ENCODE measurements at regions not wholly inside any gene's neighbourhood (a gene's known extent, or its start where the extent isn't known, plus 50 kb on each side); places are given as distances from the start of the nearest gene placed in this dataset.
"Not testable (repeated sequence)": the region's sequence is repeated elsewhere in the genome, so short reads cannot be mapped to it uniquely, and the experiment has no call there.

DNA sequence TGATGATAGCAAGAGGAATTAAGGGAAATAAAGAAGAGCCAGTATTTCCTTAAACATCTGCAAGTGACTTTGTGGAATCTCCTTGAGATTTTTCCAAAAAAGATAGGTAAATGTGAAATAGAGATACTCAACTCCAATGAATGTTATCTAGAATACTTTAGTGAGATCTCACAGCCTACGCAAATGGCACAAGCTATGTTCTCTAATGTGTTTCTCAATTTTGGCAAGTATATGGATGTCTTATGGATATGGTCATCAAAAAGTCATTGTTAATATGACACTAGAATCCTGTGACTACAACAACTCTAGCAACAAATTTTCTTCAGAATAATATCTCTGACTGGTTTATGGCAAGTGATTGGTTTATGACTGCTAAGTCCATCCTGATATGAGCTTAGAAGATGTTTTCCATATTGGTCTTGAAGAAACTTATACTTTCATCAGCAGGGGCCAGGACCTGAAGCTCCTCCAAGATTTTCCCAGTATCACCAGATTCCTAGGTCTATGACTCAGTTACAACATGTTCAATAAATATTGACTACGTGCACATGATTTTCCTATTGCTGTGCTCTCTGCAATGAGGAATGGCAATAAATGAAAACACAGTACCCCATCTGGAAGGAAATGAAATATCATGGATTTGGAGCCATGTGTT is 170.9 kb upstream of the THBS1 start:
- DNase-seq = no peak

DNA sequence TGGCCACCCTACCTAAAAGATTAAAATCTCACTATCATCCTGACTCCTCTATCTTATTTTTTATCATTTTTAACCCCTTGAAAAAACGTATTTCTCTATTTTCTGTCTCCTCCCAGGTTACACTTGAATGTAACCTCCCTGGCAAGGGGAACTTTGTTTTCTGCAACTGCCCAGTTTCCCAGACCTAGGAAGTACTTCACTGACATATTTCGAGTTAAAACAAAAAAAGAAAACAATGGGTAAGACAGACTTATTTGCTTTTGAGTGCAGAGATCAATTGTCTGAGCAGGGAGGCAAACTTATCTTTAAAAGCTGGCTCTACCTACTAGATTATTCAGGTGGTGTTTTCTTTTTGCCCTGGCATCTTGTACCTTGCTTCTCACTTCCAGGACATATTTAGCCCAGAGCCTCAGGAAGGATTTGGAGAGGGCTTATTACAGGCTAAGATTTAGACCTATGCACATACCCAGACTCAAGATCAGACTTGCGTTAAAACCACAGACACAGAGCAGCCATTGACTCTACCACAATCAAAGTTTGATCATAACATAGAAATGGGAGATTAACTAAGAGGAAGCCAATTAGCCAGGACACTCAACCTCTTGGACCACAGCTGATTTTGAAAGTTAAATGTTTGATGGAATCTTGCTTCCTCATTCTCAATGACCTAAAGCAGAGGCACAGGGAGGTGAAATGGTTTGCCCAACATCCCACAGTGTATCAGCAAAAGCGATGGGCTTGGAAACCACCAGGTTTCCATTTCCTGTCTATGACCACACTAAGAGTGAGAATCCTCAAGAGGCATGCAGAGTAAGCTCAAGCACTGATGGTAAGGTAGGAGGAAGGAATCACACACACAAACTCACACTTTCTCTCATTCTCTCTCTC is 169.5 kb upstream of the THBS1 start:
- peak; percentile 23 for DNase-seq

DNA sequence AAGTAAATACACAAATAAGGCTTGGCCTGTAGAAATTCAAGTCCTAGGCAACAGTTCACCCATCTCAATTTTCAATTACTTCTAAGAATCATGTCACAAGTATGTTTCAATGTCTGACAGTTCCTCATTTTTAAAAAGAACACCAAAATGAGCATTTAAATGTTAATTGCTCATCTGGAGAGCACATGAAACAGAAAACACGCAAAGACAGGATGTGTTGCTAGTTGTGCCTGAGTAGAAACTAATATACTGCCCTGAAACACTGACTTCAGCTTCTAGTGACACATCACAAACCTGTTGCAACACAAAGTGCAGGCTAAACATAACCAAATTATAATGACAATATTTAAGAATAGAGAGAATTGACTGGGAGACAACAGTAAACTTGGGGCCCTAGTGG is 167.3 kb upstream of the THBS1 start:
- peak; percentile 90 for DNase-seq

DNA sequence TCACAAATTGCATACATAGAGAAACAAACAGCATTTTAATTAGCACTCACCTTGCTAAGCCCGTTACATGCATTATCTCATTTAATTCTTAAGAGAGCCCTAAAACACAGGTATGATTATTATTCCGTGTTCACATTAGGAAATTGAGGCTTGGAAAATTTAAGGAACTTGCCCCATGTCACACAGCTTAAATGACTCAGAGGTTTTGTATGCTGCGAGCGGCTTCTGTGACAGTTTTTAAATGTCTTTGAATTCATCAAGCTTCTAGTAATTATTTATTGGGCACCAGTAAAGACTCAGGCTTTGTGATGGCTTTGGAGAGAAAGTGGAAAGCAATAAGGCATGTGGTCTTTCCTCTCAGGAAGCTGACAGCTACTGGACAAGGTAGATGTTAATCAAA is 166.7 kb upstream of the THBS1 start:
- DNase-seq = peak; percentile 59

DNA sequence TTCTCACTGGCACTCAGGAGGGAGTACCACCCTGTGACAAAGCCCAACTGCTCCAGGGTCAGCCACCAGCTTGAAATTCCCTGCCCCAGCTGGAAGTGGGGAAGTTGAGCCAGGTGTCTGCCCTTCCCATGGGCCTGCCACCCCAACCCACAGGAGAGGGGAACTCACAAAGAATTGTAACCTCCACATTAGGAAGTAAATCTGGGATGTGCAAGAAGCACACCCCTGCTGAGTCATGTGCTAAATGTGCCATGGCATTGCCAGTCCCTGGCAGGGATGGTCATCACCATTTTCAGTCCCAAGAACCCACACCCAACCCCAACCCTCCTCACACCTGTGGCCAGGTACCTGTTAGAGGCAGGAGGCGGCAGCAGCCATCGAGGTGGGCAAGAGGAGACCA is 165.2 kb upstream of the THBS1 start:
- no peak for DNase-seq

DNA sequence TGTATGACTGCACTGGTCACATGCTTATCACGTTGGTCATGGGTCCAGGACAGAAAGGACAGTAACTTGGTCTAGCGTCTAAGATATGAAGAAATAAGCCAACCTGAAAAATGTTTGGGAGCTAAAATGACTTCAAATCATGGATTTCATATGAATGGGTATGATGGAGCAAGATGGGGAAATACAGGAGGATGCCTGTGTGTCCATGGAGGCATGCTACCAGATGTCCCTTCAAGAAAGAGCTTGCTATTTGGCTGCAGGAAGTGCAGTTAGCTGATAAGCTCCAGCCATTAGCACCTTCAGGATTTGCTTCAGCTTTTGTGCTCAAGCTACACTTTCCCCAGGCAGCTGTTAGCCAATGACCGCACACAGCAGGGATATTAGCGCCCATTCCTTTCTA is 164.6 kb upstream of the THBS1 start:
- DNase-seq = no peak

DNA sequence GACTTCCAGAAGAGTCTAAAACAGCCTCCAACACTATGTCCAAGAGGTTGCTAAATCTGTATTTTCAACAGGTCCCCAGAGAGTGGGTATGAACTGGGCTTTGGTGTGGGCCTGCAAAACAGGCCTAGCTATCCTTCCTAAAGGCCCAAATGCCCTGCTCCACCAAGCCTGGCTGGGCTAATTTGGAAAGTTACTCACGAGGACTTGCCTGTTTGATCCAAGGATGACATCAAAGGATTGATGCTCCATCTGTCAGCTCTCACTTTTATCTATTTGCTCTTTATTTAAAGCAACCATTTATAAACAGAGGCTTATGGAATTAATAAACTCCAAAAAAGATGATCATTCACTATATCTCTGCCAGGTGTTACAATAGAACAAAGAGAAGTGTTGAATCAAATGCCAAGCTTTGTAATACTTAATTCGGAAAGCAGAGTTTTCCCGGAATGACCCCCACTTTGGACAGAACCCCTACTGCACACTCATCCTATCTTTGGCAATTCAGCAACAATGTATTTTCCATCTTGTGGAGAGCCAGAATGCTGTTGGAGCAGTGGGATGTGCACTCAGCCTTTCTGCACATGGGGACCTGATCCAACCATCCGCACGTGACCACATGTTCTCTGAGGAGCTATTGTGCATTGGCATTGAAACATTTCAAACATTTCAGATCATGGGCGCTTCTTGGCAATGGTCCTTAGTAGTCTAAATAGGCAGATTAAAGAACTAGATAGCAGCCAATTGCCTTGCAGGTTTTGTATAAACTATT is 163.3 kb upstream of the THBS1 start:
- no peak for DNase-seq

DNA sequence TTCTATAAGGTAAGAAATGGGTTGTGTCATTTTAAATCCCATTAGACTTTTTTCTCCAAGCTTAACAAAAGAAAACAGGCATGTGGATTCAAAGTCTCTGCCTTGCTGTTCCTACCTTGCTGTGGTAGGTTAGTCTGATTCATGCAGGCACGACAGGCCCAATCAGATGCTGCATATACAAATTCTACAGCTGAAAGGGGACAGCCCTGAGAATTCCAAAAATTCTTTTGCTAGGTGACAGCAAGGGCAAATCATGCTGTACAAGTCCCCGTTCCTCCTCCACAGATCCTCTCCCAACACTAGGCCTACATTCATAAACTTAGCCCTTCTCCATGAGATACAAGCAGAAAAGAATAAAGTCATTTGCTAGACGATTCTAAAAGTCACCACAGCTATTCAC is 161.2 kb upstream of the THBS1 start:
- DNase-seq = no peak

DNA sequence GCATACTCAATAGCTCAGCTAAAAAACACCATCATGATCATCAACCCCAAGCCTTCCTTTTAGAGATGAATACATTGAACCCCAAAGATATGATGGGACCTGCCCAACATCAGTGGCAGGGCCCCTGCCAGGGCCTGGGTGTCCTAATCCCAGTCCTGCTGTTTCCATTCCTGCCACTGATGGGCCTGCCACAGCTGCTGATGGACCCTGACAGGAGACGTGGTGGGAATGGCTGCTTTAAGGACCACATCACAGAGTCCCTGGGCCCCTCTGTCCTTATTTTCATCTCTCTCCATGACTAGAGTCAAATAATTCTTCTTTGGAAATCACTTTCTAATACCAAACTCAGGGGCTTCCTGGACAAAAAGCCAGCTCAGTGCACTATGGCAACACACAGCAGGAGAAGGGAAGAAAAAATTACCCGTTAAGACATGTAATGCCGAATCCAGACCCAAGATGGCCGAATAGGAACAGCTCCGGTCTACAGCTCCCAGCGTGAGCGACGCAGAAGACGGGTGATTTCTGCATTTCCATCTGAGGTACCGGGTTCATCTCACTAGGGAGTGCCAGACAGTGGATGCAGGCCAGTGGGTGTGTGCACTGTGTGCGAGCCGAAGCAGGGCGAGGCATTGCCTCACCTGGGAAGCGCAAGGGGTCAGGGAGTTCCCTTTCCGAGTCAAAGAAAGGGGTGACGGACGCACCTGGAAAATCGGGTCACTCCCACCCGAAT is 160.6 kb upstream of the THBS1 start:
- not testable (repeated sequence) for DNase-seq

DNA sequence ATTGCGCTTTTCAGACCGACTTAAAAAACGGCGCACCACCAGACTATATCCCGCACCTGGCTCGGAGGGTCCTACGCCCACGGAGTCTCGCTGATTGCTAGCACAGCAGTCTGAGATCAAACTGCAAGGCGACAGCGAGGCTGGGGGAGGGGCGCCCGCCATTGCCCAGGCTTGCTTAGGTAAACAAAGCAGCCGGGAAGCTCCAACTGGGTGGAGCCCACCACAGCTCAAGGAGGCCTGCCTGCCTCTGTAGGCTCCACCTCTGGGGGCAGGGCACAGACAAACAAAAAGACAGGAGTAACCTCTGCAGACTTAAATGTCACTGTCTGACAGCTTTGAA is 160.1 kb upstream of the THBS1 start:
- not testable (repeated sequence) for DNase-seq

DNA sequence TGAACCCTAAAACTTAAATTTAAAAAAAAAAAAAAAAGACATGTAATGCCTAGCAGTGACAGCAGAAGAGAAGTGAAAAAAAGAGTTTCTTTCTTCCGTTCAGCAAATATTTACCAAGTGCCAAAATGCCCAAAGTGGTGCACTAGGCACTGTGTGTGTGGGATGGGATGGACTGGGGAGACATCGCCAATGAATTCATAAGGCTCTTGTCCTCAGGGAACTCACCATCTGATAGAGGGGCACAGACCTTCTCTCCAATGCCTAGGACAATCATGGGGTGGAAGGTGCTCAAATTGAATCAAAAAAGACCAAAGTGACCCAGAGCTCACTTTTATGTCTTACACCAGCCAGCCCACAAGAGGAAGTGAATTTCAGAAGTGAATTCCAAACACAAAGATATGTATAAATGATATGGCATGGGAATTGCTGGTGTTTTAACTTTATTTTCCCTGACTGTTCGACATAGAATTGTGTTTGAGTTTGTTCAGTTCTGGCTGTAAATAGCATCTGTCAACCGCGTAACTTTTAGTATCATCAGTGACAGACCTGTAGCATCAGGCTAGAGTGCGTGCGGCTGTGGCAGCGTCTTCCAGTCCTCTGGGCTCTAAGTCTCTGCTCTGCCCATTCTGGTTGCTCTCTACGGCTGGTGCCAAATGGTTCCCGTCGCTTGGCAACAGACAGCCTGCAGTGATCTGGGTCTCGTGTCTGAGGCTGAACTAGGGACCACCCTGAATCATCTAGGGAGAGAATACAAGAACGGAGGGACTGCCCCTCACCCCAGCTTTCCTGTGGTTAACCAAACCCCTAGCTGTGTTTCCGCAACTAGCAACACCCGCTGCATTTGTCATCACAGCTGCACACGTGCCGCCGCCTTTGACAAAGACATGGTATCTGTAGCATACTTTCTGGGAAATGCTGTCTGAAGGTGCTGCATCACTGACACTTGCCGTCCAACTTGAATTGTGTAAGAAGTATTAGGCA is 154.0 kb upstream of the THBS1 start:
- DNase-seq = peak; percentile 75

DNA sequence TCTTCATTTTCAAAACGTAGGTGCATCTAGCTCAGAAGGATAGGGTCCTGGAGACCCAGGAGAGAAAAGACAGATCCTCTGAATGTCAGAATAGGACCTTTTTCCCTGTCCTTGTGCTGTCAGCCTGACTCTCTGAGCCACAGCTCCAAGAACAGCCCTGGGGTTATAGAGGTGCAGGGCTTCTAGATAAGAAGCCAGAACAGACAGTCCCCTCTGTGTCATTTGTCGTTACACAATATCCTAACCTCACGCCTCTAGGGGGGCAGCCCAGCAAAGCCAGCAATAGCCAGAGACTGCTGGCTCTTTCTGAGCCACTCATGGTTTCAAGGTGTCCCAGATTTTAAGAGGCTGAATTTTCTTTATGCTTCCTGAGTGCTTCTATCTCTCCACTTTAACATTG is 153.2 kb upstream of the THBS1 start:
- DNase-seq = no peak

DNA sequence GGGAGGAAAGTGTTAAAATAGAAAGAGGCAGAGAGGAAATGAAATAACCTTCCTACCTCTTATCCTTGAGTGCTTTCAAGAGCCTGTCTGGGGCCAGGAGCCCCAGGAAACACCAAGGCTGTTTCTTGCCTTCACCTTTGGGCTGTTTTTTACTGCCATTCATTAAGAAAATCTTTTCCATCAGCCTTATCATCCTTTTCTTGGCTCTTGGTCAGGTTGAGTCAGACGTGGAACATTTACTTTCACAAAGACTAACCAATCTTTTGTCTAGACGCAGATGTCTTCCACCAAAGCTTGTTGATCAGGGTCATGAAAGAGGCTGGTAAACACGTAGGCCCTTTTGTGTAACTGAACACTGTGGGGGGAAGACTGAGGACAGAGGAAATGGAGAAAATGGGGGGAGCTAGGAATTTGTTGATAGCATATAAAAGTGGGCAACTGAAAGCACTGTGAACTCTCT is 151.0 kb upstream of the THBS1 start:
- DNase-seq = no peak

DNA sequence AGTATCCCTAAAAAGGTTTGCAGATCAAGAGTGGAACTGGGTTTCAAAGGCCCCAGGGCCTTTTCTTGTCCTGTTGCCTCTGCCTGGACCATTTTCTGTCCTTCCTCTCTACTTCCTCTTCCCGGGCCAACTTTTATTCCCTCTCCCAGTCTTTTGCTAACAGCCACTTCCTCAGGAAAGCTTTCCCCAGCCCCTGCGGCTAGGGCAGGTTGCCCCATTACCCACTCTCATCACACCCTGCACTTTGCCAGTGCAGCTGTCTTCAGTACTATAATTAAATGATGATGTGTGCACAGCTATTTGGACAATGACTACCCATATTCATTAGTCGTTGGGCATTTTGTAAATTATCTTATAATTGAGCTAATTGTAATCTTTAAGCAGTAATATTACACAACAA is 150.5 kb upstream of the THBS1 start:
- DNase-seq = no peak

DNA sequence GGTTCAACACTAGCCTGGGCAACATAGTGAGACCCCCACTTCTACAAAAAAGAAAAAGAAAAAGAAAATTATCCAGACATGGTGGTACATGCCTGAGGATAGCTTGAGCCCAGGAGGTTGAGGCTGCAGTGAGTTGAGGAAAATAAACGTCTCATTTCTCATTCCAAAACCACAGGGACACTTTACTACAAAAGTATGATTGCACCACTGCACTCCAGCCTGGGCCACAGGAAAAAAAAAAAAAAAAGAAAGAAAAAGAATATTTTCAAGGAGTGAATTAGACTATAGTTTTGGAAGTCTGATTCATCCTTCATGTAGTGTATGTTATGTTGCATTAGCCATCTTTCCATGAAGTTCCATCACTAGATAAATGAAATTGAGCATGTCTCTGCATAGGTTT is 149.5 kb upstream of the THBS1 start:
- no peak for DNase-seq

DNA sequence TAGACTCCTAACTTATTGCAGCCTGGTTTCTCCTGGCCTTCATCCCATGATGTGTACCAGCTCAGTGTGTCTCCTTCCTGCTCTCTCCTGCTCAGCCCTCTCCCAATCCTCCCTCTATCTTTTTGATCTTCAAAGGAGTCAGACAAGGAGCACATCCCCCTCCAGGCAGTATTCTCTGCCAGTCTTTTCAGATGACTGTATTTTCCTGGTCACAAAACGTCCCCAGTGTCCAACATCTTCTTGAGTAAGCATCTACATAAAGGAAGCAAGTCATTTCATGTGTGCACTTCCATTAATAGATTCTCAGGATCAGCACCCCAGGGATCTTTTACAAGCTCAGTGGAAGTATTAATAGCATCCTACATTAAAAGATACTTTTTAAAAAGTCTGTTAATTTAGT is 148.9 kb upstream of the THBS1 start:
- DNase-seq = no peak

DNA sequence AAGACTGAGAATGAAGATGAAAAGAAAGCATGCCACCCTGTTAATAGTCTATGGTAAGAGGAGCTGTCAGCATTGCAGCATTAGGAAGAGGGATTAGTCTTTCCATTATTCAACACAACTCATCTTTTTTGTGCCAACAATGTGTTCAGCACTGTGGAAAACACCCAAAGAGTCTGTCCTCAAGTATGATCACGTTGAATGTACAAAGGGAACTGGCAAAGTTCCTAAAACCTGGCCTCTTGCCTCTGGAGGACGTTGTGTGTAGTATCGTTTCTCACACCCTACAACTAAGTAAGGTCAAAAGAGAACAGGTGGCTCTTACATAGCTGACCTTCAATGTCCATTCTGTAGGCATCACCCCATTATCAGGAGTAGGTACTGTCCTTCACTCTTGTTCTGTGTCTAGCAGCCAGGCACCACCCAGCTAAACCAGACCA is 147.9 kb upstream of the THBS1 start:
- DNase-seq = no peak

DNA sequence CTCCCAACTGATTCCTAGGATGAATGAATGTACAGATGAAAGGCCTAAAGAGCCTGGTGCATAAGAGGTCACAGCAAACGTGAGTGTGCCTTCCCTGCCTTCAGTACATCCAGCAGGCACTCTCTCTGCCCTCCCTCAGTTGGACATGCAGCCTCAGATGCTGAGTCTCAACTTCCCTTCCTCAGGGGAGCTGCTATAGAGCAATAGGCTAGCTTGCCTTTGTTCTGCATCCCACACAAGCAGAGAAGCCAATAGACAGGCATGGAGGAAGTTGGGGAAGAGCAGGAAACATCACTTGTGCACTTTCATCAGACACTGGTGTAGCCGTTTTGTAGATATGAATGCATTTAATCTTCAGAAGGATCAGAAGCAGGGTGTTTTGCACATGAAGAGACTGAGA is 147.5 kb upstream of the THBS1 start:
- peak; percentile 74 for DNase-seq

DNA sequence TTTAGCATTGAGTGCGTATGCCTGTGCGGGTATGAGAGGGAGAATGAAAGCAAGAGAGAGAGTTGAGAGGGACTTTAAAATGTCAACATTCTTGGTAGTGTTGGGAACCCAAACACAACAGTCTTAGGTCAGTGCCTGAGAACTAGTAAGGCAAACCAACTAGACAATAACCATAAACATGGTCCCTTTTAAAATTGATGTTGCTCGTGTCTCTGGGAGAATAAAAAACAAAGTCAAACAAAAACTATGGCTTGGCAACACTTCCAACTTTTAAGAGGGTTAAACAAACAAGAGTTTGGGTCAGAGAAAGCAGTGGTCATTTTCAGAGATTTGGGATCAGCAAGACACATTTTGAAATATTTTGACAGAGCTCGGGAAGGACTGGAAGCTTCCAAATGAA is 146.7 kb upstream of the THBS1 start:
- no peak for DNase-seq

DNA sequence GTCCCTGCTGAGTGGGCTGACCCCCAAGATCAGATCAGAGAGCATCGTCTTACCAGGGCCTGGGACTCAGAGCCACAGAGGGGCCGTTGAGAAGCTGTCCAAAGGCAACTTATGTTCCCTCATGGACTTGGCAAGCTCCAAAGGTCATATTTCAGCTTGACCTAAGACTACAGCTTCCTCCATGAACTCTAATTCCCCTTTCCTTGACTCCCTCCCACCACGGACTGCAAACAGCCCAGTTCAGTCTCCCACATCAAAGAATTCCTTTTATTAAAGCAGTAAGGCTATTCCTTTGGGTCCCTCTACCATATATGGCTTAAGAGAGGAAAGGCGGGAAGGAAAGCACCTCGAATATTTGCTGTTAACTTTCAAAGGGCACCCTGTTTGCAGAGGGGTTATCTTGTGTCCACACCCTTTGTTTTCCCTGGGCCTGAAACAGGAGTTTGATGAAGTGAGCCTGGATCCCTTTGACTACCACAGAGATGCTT is 146.1 kb upstream of the THBS1 start:
- no peak for DNase-seq

DNA sequence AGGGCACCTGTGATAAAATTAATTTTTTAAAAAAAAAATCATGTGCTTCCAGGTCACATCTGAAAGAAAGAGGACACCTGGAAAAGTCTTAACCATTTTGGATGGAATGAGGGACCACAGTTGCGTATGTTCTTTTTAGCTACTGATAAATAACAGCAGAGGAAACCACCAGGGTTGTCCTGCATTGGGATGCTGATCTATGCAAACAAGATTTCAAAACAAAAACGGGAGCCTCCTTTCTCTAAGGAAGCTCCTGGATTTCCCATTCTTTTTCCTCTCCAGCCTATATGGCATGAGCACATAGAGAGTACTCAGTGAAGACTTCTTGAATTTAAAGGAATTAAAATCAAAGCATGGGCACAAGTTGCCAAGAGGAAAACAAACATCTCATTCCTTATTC is 145.6 kb upstream of the THBS1 start:
- no peak for DNase-seq

DNA sequence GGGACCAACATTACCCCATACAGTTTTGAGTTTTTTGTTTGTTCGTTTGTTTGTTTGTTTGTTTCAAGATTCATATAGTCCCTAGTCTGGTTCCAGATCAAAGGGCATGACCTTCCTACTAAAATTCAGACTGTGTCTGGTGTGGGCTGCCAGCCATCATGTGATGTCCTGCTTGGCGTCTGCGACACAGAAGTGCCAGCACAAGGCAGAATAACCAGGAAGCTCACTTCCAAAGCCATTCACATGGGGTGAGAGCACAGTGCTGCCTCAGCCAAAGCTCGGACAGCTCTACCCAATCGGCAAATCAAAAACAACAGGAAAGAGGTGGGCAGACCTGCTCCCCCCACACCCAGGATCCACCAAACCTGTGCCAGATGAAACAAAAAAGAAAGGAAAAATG is 142.6 kb upstream of the THBS1 start:
- DNase-seq = peak; percentile 53

Data from inflammatory macrophage treated with lipopolysaccharide for 4 hours (primary cell).